WTC11 (cell line): ENCODE measurements at regions not wholly inside any gene's neighbourhood (a gene's known extent, or its start where the extent isn't known, plus 50 kb on each side); places are given as distances from the start of the nearest gene placed in this dataset.

Experiments
- ATAC-seq: fragments of 200-7000 bp; cut with Tn5 transposase; 2 replicates; pipeline ENCODE4 v1.10.0; 2021; ENCODE audit warnings: mild to moderate bottlenecking, moderate library complexity
- CTCF ChIA-PET: fragments of 300-600 bp; sonication (Branson Sonifier 250); formaldehyde crosslinking; loops from one replicate; lab custom pipeline; 2021; ENCODE audit warnings: antibody characterized with exemption; lab: Charles Lee
- POLR2A ChIA-PET: fragments of 350-600 bp; sonication (Branson Sonifier 250); formaldehyde crosslinking; loops from one replicate; lab custom pipeline; 2021; ENCODE audit warnings: antibody characterized with exemption; lab: Charles Lee
- DNase-seq: peaks from one replicate; pipeline ENCODE4 v3.0.0; 2021; ENCODE audit warnings: low spot score
- H3K27ac Mint-ChIP-seq: 2 replicates; pipeline ENCODE4 v1.8.0; 2021; ENCODE audit warnings: mixed read lengths
- H3K27me3 Mint-ChIP-seq: 2 replicates; pipeline ENCODE4 v1.8.0; 2021; ENCODE audit warnings: low read depth, mild to moderate bottlenecking, moderate library complexity, mixed read lengths
- H3K36me3 Mint-ChIP-seq: 2 replicates; pipeline ENCODE4 v1.8.0; 2021; ENCODE audit warnings: mixed read lengths
- H3K4me1 Mint-ChIP-seq: 2 replicates; pipeline ENCODE4 v1.8.0; 2022; ENCODE audit warnings: mixed read lengths
- H3K4me3 Mint-ChIP-seq: 2 replicates; pipeline ENCODE4 v1.8.0; 2021; ENCODE audit warnings: mild to moderate bottlenecking, moderate library complexity, mixed read lengths
- H3K9me3 Mint-ChIP-seq: 2 replicates; pipeline ENCODE4 v1.8.0; 2021; ENCODE audit warnings: mixed read lengths
- CBFB ChIP-seq: sonication (generic); formaldehyde crosslinking; IDR thresholded peaks from 2 replicates; pipeline ENCODE4 v1.8.1; 2022; ENCODE audit warnings: mild to moderate bottlenecking, low read depth, missing genetic modification reagents
- EMX1 ChIP-seq: fragments of 250-450 bp; sonication (Bioruptor Pico); IDR thresholded peaks from 2 replicates; pipeline ENCODE4 v1.8.0; 2021; ENCODE audit warnings: mild to moderate bottlenecking
- ETV6 ChIP-seq: sonication (generic); formaldehyde crosslinking; IDR thresholded peaks from 2 replicates; pipeline ENCODE4 v1.8.1; 2022; ENCODE audit warnings: mild to moderate bottlenecking, missing genetic modification reagents
- FOXP4 ChIP-seq: sonication (generic); formaldehyde crosslinking; IDR thresholded peaks from 2 replicates; pipeline ENCODE4 v1.8.0; 2022; ENCODE audit warnings: mild to moderate bottlenecking, missing genetic modification reagents
- JAZF1 ChIP-seq: fragments of 250-450 bp; sonication (Bioruptor Pico); IDR thresholded peaks from 2 replicates; pipeline ENCODE4 v1.9.0; 2021; ENCODE audit warnings: moderate library complexity, mild to moderate bottlenecking, inconsistent platforms
- KAT7 ChIP-seq: sonication (generic); formaldehyde crosslinking; IDR thresholded peaks from 2 replicates; pipeline ENCODE4 v1.8.1; 2023; ENCODE audit warnings: missing genetic modification reagents, mild to moderate bottlenecking, borderline replicate concordance
- NFATC4 ChIP-seq: fragments of 250-450 bp; sonication (Bioruptor Pico); IDR thresholded peaks from 2 replicates; pipeline ENCODE4 v1.9.0; 2021; ENCODE audit warnings: mild to moderate bottlenecking
- NFE2L1 ChIP-seq: sonication (generic); formaldehyde crosslinking; IDR thresholded peaks from 2 replicates; pipeline ENCODE4 v1.8.1; 2023; ENCODE audit warnings: missing genetic modification reagents
- NR2C2 ChIP-seq: sonication (generic); formaldehyde crosslinking; IDR thresholded peaks from 2 replicates; pipeline ENCODE4 v1.8.0; 2022; ENCODE audit warnings: mild to moderate bottlenecking, missing genetic modification reagents
- SOX15 ChIP-seq: fragments of 250-450 bp; sonication (Bioruptor Pico); IDR thresholded peaks from 2 replicates; pipeline ENCODE4 v1.9.0; 2021; ENCODE audit warnings: mild to moderate bottlenecking
- STAT6 ChIP-seq: sonication (generic); formaldehyde crosslinking; conservative IDR thresholded peaks from 2 replicates; pipeline ENCODE4 v1.8.1; 2023; ENCODE audit warnings: mild to moderate bottlenecking, low read depth, missing genetic modification reagents, moderate library complexity
- TEAD1 ChIP-seq: sonication (generic); formaldehyde crosslinking; IDR thresholded peaks from 2 replicates; pipeline ENCODE4 v1.8.0; 2022; ENCODE audit warnings: mild to moderate bottlenecking, missing genetic modification reagents
- ZNF121 ChIP-seq: sonication (generic); formaldehyde crosslinking; IDR thresholded peaks from 2 replicates; pipeline ENCODE4 v1.8.0; 2023; ENCODE audit warnings: missing genetic modification reagents
- TF ChIP-seq, protein P1 (sequence below): fragments of 250-450 bp; sonication (Bioruptor Pico); IDR thresholded peaks from 2 replicates; pipeline ENCODE4 v1.9.0; 2021; ENCODE audit warnings: mild to moderate bottlenecking
- TF ChIP-seq, protein P2 (sequence below): sonication (generic); formaldehyde crosslinking; IDR thresholded peaks from 2 replicates; pipeline ENCODE4 v1.8.1; 2022; ENCODE audit warnings: mild to moderate bottlenecking, missing genetic modification reagents, moderate library complexity, borderline replicate concordance
- TF ChIP-seq, protein P3 (sequence below): sonication (generic); formaldehyde crosslinking; IDR thresholded peaks from 2 replicates; pipeline ENCODE4 v1.8.1; 2023; ENCODE audit warnings: mild to moderate bottlenecking, missing genetic modification reagents, moderate library complexity
- TF ChIP-seq, protein P4 (sequence below): fragments of 250-450 bp; sonication (Bioruptor Pico); IDR thresholded peaks from 2 replicates; pipeline ENCODE4 v1.9.0; 2021; ENCODE audit warnings: moderate library complexity, mild to moderate bottlenecking, inconsistent platforms, borderline replicate concordance
- TF ChIP-seq, protein P5 (sequence below): sonication (generic); formaldehyde crosslinking; IDR thresholded peaks from 2 replicates; pipeline ENCODE4 v1.8.1; 2022; ENCODE audit warnings: mild to moderate bottlenecking, moderate library complexity, missing genetic modification reagents

DNA sequence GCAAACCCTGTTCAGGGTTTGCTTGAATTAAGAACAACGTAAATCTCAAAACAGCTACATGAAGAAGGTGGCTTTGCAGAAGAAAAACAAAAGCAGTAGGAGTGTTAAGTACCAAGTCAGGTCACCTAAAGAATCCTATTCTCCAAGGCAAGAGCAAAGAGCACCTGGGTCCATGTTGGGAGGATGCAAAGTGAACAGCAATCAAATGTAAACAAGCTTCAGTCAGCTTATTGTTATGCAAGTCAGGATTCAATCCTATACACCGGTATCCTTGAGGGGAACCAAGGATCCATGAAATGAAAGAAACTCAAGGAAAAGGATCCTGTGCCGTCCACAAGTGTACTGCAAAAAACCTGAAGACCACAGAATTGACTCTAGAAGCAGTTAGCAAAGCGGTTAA is 261.0 kb upstream of the DDX18 start (continued):
- TF ChIP-seq ETV6 (CRISPR knock-in tag) (0 out of 2 replicates have a peak, but pooled peaks have one; percentile 26), TEAD1 (CRISPR knock-in tag) (peak; percentile 71; the same call in 1 of the 2 replicates)
- TF ChIP-seq, protein P1, sequence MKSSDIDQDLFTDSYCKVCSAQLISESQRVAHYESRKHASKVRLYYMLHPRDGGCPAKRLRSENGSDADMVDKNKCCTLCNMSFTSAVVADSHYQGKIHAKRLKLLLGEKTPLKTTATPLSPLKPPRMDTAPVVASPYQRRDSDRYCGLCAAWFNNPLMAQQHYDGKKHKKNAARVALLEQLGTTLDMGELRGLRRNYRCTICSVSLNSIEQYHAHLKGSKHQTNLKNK (CRISPR knock-in tag), result no peak

DNA sequence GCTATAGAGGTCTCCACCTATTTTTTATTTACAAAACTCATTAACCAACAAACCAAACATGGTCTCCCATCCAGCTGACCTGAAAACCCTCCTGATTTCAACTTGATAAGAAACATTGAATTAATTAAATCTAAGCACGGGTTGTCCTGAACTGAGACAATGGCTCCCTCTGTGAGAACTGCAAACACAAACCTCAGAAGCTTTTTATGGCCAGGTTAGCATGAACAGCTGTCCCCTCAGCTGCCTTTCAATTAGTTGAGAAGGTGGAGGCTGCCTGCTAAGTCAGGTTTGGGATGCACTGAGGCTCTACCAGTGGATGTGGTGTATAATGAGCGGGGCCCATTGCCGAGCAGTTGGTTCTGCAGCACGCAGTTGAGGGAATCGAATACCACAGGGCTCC is 258.5 kb upstream of the DDX18 start:
- Mint-ChIP-seq H3K36me3 (no peaks in the 10 kb centered on the region), H3K27ac (no peak overlapping the region), H3K4me3 (no peak overlapping the region), H3K4me1 (peaks cover 63% of the 10 kb centered on the region), H3K27me3 (no peaks in the 10 kb centered on the region), H3K9me3 (no peaks in the 10 kb centered on the region)
- TF ChIP-seq CBFB (CRISPR knock-in tag) (no peak), EMX1 (CRISPR knock-in tag) (no peak), ZNF121 (CRISPR knock-in tag) (no peak), NR2C2 (CRISPR knock-in tag) (no peak), KAT7 (CRISPR knock-in tag) (no peak), NFATC4 (CRISPR knock-in tag) (no peak), FOXP4 (no peak), STAT6 (no peak), NFE2L1 (no peak), SOX15 (no peak), JAZF1 (CRISPR knock-in tag) (no peak)
- TF ChIP-seq, protein P2, sequence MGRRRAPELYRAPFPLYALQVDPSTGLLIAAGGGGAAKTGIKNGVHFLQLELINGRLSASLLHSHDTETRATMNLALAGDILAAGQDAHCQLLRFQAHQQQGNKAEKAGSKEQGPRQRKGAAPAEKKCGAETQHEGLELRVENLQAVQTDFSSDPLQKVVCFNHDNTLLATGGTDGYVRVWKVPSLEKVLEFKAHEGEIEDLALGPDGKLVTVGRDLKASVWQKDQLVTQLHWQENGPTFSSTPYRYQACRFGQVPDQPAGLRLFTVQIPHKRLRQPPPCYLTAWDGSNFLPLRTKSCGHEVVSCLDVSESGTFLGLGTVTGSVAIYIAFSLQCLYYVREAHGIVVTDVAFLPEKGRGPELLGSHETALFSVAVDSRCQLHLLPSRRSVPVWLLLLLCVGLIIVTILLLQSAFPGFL (CRISPR knock-in tag), result no peak
- TF ChIP-seq, protein P3, sequence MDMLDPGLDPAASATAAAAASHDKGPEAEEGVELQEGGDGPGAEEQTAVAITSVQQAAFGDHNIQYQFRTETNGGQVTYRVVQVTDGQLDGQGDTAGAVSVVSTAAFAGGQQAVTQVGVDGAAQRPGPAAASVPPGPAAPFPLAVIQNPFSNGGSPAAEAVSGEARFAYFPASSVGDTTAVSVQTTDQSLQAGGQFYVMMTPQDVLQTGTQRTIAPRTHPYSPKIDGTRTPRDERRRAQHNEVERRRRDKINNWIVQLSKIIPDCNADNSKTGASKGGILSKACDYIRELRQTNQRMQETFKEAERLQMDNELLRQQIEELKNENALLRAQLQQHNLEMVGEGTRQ, result no peak
- TF ChIP-seq, protein P4, sequence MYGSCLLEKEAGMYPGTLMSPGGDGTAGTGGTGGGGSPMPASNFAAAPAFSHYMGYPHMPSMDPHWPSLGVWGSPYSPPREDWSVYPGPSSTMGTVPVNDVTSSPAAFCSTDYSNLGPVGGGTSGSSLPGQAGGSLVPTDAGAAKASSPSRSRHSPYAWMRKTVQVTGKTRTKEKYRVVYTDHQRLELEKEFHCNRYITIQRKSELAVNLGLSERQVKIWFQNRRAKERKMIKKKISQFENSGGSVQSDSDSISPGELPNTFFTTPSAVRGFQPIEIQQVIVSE, result no peak
- TF ChIP-seq, protein P5, sequence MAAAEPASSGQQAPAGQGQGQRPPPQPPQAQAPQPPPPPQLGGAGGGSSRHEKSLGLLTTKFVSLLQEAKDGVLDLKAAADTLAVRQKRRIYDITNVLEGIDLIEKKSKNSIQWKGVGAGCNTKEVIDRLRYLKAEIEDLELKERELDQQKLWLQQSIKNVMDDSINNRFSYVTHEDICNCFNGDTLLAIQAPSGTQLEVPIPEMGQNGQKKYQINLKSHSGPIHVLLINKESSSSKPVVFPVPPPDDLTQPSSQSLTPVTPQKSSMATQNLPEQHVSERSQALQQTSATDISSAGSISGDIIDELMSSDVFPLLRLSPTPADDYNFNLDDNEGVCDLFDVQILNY, result no peak
- ChIA-PET POLR2A (no interaction called here), CTCF (interaction anchor here (2.1 to 4.6 kb wide), 2 partner anchors 19 to 63 kb away, joined by 5 to 33 read pairs; no protein-coding TSS in a partner anchor)
- no peak for DNase-seq
- no peak for ATAC-seq
